Neural cell (in vitro differentiated cells): ENCODE measurements at regions not wholly inside any gene's neighbourhood (a gene's known extent, or its start where the extent isn't known, plus 50 kb on each side); places are given as distances from the start of the nearest gene placed in this dataset.

ENCODE experiments used
- H2AFZ ChIP-seq: fragments of 200-600, 300-800 bp; sonication (generic), shearing (Covaris generic); 2 replicates; pipeline ENCODE4 v1.6.0; 2014; ENCODE audit warnings: low read depth, mild to moderate bottlenecking, antibody characterized with exemption, low read length, moderate library complexity
- H3F3A ChIP-seq: fragments of 200-600 bp; shearing (Covaris generic); 2 replicates; pipeline ENCODE4 v1.6.1; 2016; ENCODE audit warnings: mild to moderate bottlenecking, moderate library complexity, mixed read lengths, antibody characterized with exemption, low read length; ENCODE audit not compliant: insufficient read depth, poor library complexity, severe bottlenecking
- H3K27ac ChIP-seq: fragments of 200-600, 300-800 bp; sonication (generic), shearing (Covaris generic); 2 replicates; pipeline ENCODE4 v1.5.1; 2014; ENCODE audit warnings: mild to moderate bottlenecking, low read length, moderate library complexity
- H3K27me3 ChIP-seq: fragments of 300-800, 200-600 bp; sonication (generic), shearing (Covaris generic); 2 replicates; pipeline ENCODE4 v1.6.0; 2014; ENCODE audit warnings: mild to moderate bottlenecking, low read depth, low read length, moderate library complexity; ENCODE audit not compliant: insufficient read depth
- H3K36me3 ChIP-seq: fragments of 300-800, 200-600 bp; sonication (generic), shearing (Covaris generic); 2 replicates; pipeline ENCODE4 v1.5.1; 2014; ENCODE audit warnings: mild to moderate bottlenecking, antibody characterized with exemption, low read length, moderate library complexity; ENCODE audit not compliant: insufficient read depth
- H3K4me2 ChIP-seq: fragments of 300-800, 200-600 bp; sonication (generic), shearing (Covaris generic); 2 replicates; pipeline ENCODE4 v1.6.0; 2014; ENCODE audit warnings: mild to moderate bottlenecking, low read length
- H3K4me3 ChIP-seq: fragments of 300-800, 200-600 bp; sonication (generic), shearing (Covaris generic); 2 replicates; pipeline ENCODE4 v1.5.1; 2014; ENCODE audit warnings: mild to moderate bottlenecking, low read length, moderate library complexity
- H3K79me2 ChIP-seq: fragments of 200-600 bp; shearing (Covaris generic); replicated peaks from 2 replicates; pipeline ENCODE4 v1.6.0; 2014; ENCODE audit warnings: mild to moderate bottlenecking, low read length, moderate library complexity; ENCODE audit not compliant: insufficient read depth
- H3K9ac ChIP-seq: fragments of 300-800, 200-600 bp; sonication (generic), shearing (Covaris generic); 2 replicates; pipeline ENCODE4 v1.6.1; 2016; ENCODE audit warnings: mild to moderate bottlenecking, low read length, mixed read lengths
- H3K9me2 ChIP-seq: fragments of 200-600 bp; shearing (Covaris generic); 2 replicates; pipeline ENCODE4 v1.6.1; 2016; ENCODE audit warnings: mild to moderate bottlenecking, low read length, mixed read lengths; ENCODE audit not compliant: insufficient read depth
- H3K9me3 ChIP-seq: fragments of 200-600, 300-800 bp; sonication (generic), shearing (Covaris generic); 2 replicates; pipeline ENCODE4 v1.6.1; 2016; ENCODE audit warnings: mild to moderate bottlenecking, mixed run types, low read length, moderate library complexity, mixed read lengths
- H4K20me1 ChIP-seq: fragments of 200-600 bp; shearing (Covaris generic); 2 replicates; pipeline ENCODE4 v1.6.1; 2016; ENCODE audit warnings: mild to moderate bottlenecking, mixed run types; ENCODE audit not compliant: insufficient read depth
- CTCF ChIP-seq: fragments of 450-650 bp; IDR thresholded peaks from 2 replicates; pipeline ENCODE4 v1.5.1; 2014; ENCODE audit warnings: antibody characterized with exemption, mild to moderate bottlenecking, moderate library complexity; ENCODE audit not compliant: poor library complexity, severe bottlenecking
- EP300 ChIP-seq: fragments of 450-650 bp; conservative IDR thresholded peaks from 2 replicates; pipeline ENCODE4 v1.6.1; 2014; ENCODE audit warnings: antibody characterized with exemption, mild to moderate bottlenecking, moderate library complexity; ENCODE audit not compliant: poor library complexity, severe bottlenecking
- EZH2 ChIP-seq: fragments of 200-600, 300-800 bp; shearing (Covaris generic), sonication (generic); IDR thresholded peaks from 2 replicates; pipeline ENCODE4 v1.6.1; 2014; ENCODE audit warnings: antibody characterized with exemption, low read length, borderline replicate concordance, mild to moderate bottlenecking; ENCODE audit not compliant: insufficient read depth, poor library complexity, severe bottlenecking
- MXI1 ChIP-seq: fragments of 450-650 bp; conservative IDR thresholded peaks from 2 replicates; pipeline ENCODE4 v1.6.1; 2014; ENCODE audit warnings: antibody characterized with exemption, mild to moderate bottlenecking; ENCODE audit not compliant: poor library complexity, severe bottlenecking
- POLR2AphosphoS5 ChIP-seq: IDR thresholded peaks from 2 replicates; pipeline ENCODE4 v1.6.1; 2012
- RAD21 ChIP-seq: fragments of 450-650 bp; conservative IDR thresholded peaks from 2 replicates; pipeline ENCODE4 v1.6.1; 2014; ENCODE audit warnings: antibody characterized with exemption, mild to moderate bottlenecking, moderate library complexity
- REST ChIP-seq: IDR thresholded peaks from 2 replicates; pipeline ENCODE4 v1.6.1; 2012; ENCODE audit warnings: borderline replicate concordance
- SMC3 ChIP-seq: fragments of 450-650 bp; conservative IDR thresholded peaks from 2 replicates; pipeline ENCODE4 v1.6.1; 2014; ENCODE audit warnings: antibody characterized with exemption, mild to moderate bottlenecking, moderate library complexity; ENCODE audit not compliant: poor library complexity
- TAF1 ChIP-seq: IDR thresholded peaks from 2 replicates; pipeline ENCODE4 v1.6.1; 2012; ENCODE audit warnings: low read depth

GRCh38 chr2:204039298-204039838 lies 102.8 kb downstream of the ICOS start:
- no peaks in the 10 kb centered on the region for H4K20me1 ChIP-seq
- no peak overlapping the region for H2AFZ ChIP-seq
- no peak overlapping the region for H3K4me3 ChIP-seq
- no peaks in the 10 kb centered on the region for H3F3A ChIP-seq
- H3K27ac ChIP-seq: no peak overlapping the region
- H3K79me2 ChIP-seq: no peaks in the 10 kb centered on the region
- H3K36me3 ChIP-seq: no peaks in the 10 kb centered on the region
- H3K9me3 ChIP-seq: no peaks in the 10 kb centered on the region
- H3K27me3 ChIP-seq: no peaks in the 10 kb centered on the region
- H3K9ac ChIP-seq: no peak overlapping the region
- H3K9me2 ChIP-seq: no peaks in the 10 kb centered on the region
- TF ChIP-seq SMC3: no peak
- no peak for TF ChIP-seq TAF1
- no peak for TF ChIP-seq POLR2AphosphoS5
- TF ChIP-seq EZH2: no peak
- no peak for TF ChIP-seq EP300
- TF ChIP-seq CTCF: no peak
- no peak for TF ChIP-seq RAD21
- TF ChIP-seq MXI1: no peak
- no peak for TF ChIP-seq REST
- H3K4me2 ChIP-seq: no peak overlapping the region

GRCh38 chr2:204040016-204040415 lies 103.5 kb downstream of the ICOS start:
- H3K9ac ChIP-seq: no peak overlapping the region
- H3K36me3 ChIP-seq: no peaks in the 10 kb centered on the region
- H3K27me3 ChIP-seq: no peaks in the 10 kb centered on the region
- no peaks in the 10 kb centered on the region for H3K9me2 ChIP-seq
- H3K27ac ChIP-seq: no peak overlapping the region
- H3F3A ChIP-seq: no peaks in the 10 kb centered on the region
- no peaks in the 10 kb centered on the region for H3K9me3 ChIP-seq
- no peak overlapping the region for H3K4me2 ChIP-seq
- no peaks in the 10 kb centered on the region for H3K79me2 ChIP-seq
- TF ChIP-seq SMC3 (no peak), EP300 (no peak), TAF1 (no peak), REST (no peak), EZH2 (no peak), RAD21 (no peak), POLR2AphosphoS5 (no peak), CTCF (no peak), MXI1 (no peak)
- no peaks in the 10 kb centered on the region for H4K20me1 ChIP-seq
- no peak overlapping the region for H2AFZ ChIP-seq
- no peak overlapping the region for H3K4me3 ChIP-seq
